ENCODE measurements at regions not wholly inside any gene's neighbourhood (a gene's known extent, or its start where the extent isn't known, plus 50 kb on each side); places are given as distances from the start of the nearest gene placed in this dataset.

GRCh38 chr18:70659036-70659925, 370.4 kb downstream of the SOCS6 start:
- in situ Hi-C loops (cut with HindIII; ENCODE audit: extremely low pct_ligation_motif_present, low pct_unique_long_range_greater_than_20kb), result no loop called here
- Histone ChIP-seq H3K4me2 (ENCODE audit: low read depth, low read length) (no peak overlapping the region), H2AFZ (ENCODE audit: low read length) (no peak overlapping the region), H4K20me1 (ENCODE audit: insufficient read depth, low read length) (no peaks in the 10 kb centered on the region), H3K36me3 (replicated peaks in 1 of 2; ENCODE audit: control insufficient read depth in 1 of 2, insufficient read depth in 2 of 2, low read length in 2 of 2) (no peaks in the 10 kb centered on the region), H3K27me3 (ENCODE audit: control insufficient read depth in 1 of 2, insufficient read depth in 2 of 2, low read length in 2 of 2) (no peaks in the 10 kb centered on the region), H3K9me3 (ENCODE audit: low read length) (no peaks in the 10 kb centered on the region), H3K4me3 (replicated peaks in 1 of 3; ENCODE audit: insufficient read depth in 1 of 3, low read depth in 2 of 3, low read length in 3 of 3) (no peak overlapping the region), H3K4me1 (ENCODE audit: insufficient read depth, low read length) (no peaks in the 10 kb centered on the region), H3K79me2 (ENCODE audit: insufficient read depth, low read length) (no peaks in the 10 kb centered on the region), H3K27ac (ENCODE audit: extremely low read length, insufficient read depth, low read length) (no peak overlapping the region), H3K9ac (ENCODE audit: insufficient read depth, low read depth, low read length) (no peak overlapping the region)
- TF ChIP-seq ZNF326 (CRISPR knock-in tag; IDR thresholded peaks at IDR 0.05; ENCODE audit: borderline replicate concordance) (no peak), CENPBD1 (CRISPR knock-in tag; IDR thresholded peaks at IDR 0.05; ENCODE audit: borderline replicate concordance, low read depth) (no peak), SOX5 (CRISPR knock-in tag; IDR thresholded peaks at IDR 0.05; ENCODE audit: borderline replicate concordance) (no peak)
- ChIA-PET POLR2A (no interaction called here), CTCF (ENCODE audit: low intra/inter-chr PET ratio, low total read pairs) (no interaction called here)
- FAIRE-seq (no peak), DNase-seq (ENCODE audit: low spot score) (no peak), ATAC-seq (no peak)
- BruUV-seq (replicated peaks), result no TSS peak
- intact Hi-C loops (cut with micrococcal nuclease; ENCODE audit: unreplicated experiment), result no loop called here
- 17% methylated on average over 13 of the region's 13 CpGs for WGBS (ENCODE audit: low lambda C conversion rate)

- DNase-seq (ENCODE audit: low spot score) (no peak), ATAC-seq (no peak), FAIRE-seq (no peak)
- Histone ChIP-seq H3K9me3 (ENCODE audit: low read length) (no peaks in the 10 kb centered on the region), H3K4me2 (ENCODE audit: low read depth, low read length) (no peak overlapping the region), H2AFZ (ENCODE audit: low read length) (no peak overlapping the region), H4K20me1 (ENCODE audit: insufficient read depth, low read length) (no peaks in the 10 kb centered on the region), H3K9ac (ENCODE audit: insufficient read depth, low read depth, low read length) (no peak overlapping the region), H3K4me1 (ENCODE audit: insufficient read depth, low read length) (no peaks in the 10 kb centered on the region), H3K27me3 (ENCODE audit: control insufficient read depth in 1 of 2, insufficient read depth in 2 of 2, low read length in 2 of 2) (no peaks in the 10 kb centered on the region), H3K36me3 (replicated peaks in 1 of 2; ENCODE audit: control insufficient read depth in 1 of 2, insufficient read depth in 2 of 2, low read length in 2 of 2) (no peaks in the 10 kb centered on the region), H3K27ac (ENCODE audit: extremely low read length, insufficient read depth, low read length) (no peak overlapping the region), H3K79me2 (ENCODE audit: insufficient read depth, low read length) (no peaks in the 10 kb centered on the region), H3K4me3 (replicated peaks in 1 of 3; ENCODE audit: insufficient read depth in 1 of 3, low read depth in 2 of 3, low read length in 3 of 3) (no peak overlapping the region)
- BruUV-seq (replicated peaks), result no TSS peak
- POLR2A ChIA-PET, result no interaction called here
- TF ChIP-seq ZNF644 (CRISPR knock-in tag; IDR thresholded peaks at IDR 0.05; ENCODE audit: low read depth), result no peak
- CTCF ChIA-PET (ENCODE audit: low intra/inter-chr PET ratio, low total read pairs), result no interaction called here
- intact Hi-C loops (cut with micrococcal nuclease; ENCODE audit: unreplicated experiment) (no loop called here), in situ Hi-C loops (cut with HindIII; ENCODE audit: extremely low pct_ligation_motif_present, low pct_unique_long_range_greater_than_20kb) (no loop called here)
Measured at GRCh38 chr18:70653671-70654070, 364.8 kb downstream of the SOCS6 start.

All from HepG2 (cell line).